Breast epithelium (tissue), 4 donors: ENCODE measurements at regions not wholly inside any gene's neighbourhood (a gene's known extent, or its start where the extent isn't known, plus 50 kb on each side); places are given as distances from the start of the nearest gene placed in this dataset.
A peak's percentile ranks its signal among the peaks of the same experiment; 100 is the strongest.

Source experiments
- DNase-seq, 2 donors: peaks; one replicate each; pipeline ENCODE4 v3.0.0-alpha.2; 2019; ENCODE audit warnings: low spot score in 2 of 2
- H3K27ac ChIP-seq, 2 donors: fragments of 200-600 bp; sonication (generic) in 1 of 2; one replicate each; pipeline ENCODE4 v1.5.1; 2016 to 2019; ENCODE audit warnings: mild to moderate bottlenecking in 1 of 2
- H3K27me3 ChIP-seq, 2 donors: fragments of 200-600 bp; sonication (generic) in 1 of 2; one replicate each; pipeline versions ENCODE4 v1.5.1 to v1.6.0; 2017 to 2019; ENCODE audit warnings: control low read depth in 1 of 2, mild to moderate bottlenecking in 1 of 2
- H3K36me3 ChIP-seq: fragments of 200-600 bp; one replicate; pipeline ENCODE4 v1.5.1; 2019
- H3K4me1 ChIP-seq, 2 donors: fragments of 200-600 bp; sonication (generic); one replicate each; pipeline ENCODE4 v1.5.1; 2016 to 2019; ENCODE audit warnings: control low read depth in 1 of 2
- H3K4me3 ChIP-seq, 3 donors: fragments of 200-600 bp; sonication (generic); 1 replicate in 2 of 3; 2 replicates in 1 of 3; pipeline ENCODE4 v1.5.1; 2016 to 2019; ENCODE audit warnings: mild to moderate bottlenecking in 3 of 3, moderate library complexity in 2 of 3
- H3K9me3 ChIP-seq, 2 donors: fragments of 200-600 bp; sonication (generic) in 1 of 2; one replicate each; pipeline ENCODE4 v1.5.1; 2016 to 2019; ENCODE audit warnings: control low read depth in 1 of 2
- POLR2A ChIP-seq: fragments of 450-650 bp; IDR thresholded peaks from one replicate; pipeline ENCODE4 v1.6.1; 2016; ENCODE audit warnings: antibody characterized with exemption, mild to moderate bottlenecking, moderate library complexity
- POLR2AphosphoS5 ChIP-seq, 3 donors: sonication (generic); formaldehyde crosslinking; IDR thresholded peaks; one replicate each; pipeline ENCODE4 v1.6.1; 2017; ENCODE audit warnings: antibody characterized with exemption in 3 of 3
- intact Hi-C: fragments of 100-400 bp; cut with DNase I; formaldehyde crosslinking; loops from one replicate; pipeline ENCODE4 v1.15.1; 2023; ENCODE audit warnings: low total_unique reads
- TF ChIP-seq, protein P1 (sequence below), 3 donors: fragments of 450-650 bp; IDR thresholded peaks; one replicate each; pipeline ENCODE4 v1.5.1; 2016 to 2017; ENCODE audit warnings: antibody characterized with exemption in 3 of 3, mild to moderate bottlenecking in 3 of 3, moderate library complexity in 3 of 3

DNA sequence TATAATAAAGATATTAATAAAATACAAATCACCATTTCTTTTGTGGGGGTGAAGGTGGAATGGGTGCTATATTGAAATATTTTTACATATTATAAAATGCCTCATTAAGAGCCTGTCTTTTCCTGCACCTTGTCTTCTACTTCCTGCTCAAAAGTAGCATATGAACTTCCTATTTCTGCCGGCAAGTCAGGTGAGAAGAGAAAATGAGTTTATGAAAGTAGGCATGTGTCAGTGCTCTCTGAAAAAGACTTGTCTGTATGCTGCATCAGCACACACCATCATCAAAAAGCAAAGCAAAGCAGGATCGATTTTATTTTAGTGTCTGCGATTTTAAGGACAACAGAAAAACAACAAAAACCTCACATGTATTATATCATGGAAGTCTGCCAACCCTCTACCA lies 114.2 kb downstream of the RAP2A start:
- H3K9me3 ChIP-seq: no peaks in the 10 kb centered on the region
- no peak for DNase-seq
- H3K27ac ChIP-seq: peak overlapping the region in 1 of 2 donors; percentile 19
- intact Hi-C loops: no loop called here
- no peak overlapping the region for H3K4me3 ChIP-seq
- TF ChIP-seq, protein P1, sequence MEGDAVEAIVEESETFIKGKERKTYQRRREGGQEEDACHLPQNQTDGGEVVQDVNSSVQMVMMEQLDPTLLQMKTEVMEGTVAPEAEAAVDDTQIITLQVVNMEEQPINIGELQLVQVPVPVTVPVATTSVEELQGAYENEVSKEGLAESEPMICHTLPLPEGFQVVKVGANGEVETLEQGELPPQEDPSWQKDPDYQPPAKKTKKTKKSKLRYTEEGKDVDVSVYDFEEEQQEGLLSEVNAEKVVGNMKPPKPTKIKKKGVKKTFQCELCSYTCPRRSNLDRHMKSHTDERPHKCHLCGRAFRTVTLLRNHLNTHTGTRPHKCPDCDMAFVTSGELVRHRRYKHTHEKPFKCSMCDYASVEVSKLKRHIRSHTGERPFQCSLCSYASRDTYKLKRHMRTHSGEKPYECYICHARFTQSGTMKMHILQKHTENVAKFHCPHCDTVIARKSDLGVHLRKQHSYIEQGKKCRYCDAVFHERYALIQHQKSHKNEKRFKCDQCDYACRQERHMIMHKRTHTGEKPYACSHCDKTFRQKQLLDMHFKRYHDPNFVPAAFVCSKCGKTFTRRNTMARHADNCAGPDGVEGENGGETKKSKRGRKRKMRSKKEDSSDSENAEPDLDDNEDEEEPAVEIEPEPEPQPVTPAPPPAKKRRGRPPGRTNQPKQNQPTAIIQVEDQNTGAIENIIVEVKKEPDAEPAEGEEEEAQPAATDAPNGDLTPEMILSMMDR (IDR thresholded peaks at IDR 0.05): no peak
- H3K36me3 ChIP-seq: no peaks in the 10 kb centered on the region
- no peaks in the 10 kb centered on the region for H3K27me3 ChIP-seq
- H3K4me1 ChIP-seq: no peaks in the 10 kb centered on the region

DNA sequence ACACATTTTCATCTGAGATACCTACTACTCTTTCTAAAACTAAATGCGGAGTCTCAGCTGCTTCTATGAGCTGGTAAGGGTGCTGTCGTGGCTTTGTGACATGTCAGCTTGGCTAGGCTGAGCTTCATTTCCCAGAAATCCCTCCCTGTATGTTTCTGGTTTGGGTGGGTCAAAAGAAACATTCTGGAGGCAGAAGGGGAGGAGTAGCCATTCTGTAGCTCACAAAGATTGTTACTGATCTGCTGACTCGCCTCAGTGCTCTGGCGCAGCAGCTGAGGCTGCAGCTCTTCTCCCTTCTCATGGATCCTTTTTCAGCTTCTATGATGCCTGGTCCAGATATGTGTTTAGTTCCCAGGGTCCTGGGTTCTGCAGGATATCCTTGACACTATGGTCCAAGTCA lies 114.7 kb downstream of the RAP2A start:
- no peaks in the 10 kb centered on the region for H3K27me3 ChIP-seq
- no peak for DNase-seq
- intact Hi-C loops: no loop called here
- TF ChIP-seq POLR2AphosphoS5 (IDR thresholded peaks at IDR 0.05) (no peak), POLR2A (no peak)
- TF ChIP-seq, protein P1 (IDR thresholded peaks at IDR 0.05): no peak
- no peaks in the 10 kb centered on the region for H3K4me1 ChIP-seq
- no peaks in the 10 kb centered on the region for H3K36me3 ChIP-seq
- no peaks in the 10 kb centered on the region for H3K9me3 ChIP-seq
- peak overlapping the region in 1 of 3 donors; percentile 10 for H3K4me3 ChIP-seq
- H3K27ac ChIP-seq: peak overlapping the region in 1 of 2 donors; percentile 19

DNA sequence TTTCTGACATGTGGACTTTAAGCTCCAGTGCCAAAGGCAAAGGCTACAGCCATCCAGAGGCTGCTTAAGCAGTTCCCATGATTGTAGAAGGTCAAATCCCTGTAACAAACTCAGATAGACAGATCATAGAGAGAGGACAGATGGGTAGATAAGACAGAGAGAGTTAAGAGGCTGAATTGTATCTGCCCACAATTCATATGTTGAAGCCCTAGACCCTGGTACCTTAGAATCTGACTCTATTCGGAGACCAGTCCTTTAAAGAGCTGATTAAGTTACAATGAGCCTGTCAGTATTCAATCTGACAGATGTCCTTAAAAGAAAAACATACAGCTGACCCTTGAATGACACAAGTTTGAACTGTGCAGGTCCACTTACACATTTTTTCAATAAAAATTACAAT lies 115.2 kb downstream of the RAP2A start:
- H3K27ac ChIP-seq: peak overlapping the region in 1 of 2 donors; percentile 12
- no peaks in the 10 kb centered on the region for H3K4me1 ChIP-seq
- no peaks in the 10 kb centered on the region for H3K36me3 ChIP-seq
- intact Hi-C loops: no loop called here
- DNase-seq: no peak
- TF ChIP-seq POLR2AphosphoS5 (IDR thresholded peaks at IDR 0.05) (no peak), POLR2A (no peak)
- TF ChIP-seq, protein P1 (IDR thresholded peaks at IDR 0.05): no peak
- H3K4me3 ChIP-seq: no peak overlapping the region
- no peaks in the 10 kb centered on the region for H3K9me3 ChIP-seq
- no peaks in the 10 kb centered on the region for H3K27me3 ChIP-seq

DNA sequence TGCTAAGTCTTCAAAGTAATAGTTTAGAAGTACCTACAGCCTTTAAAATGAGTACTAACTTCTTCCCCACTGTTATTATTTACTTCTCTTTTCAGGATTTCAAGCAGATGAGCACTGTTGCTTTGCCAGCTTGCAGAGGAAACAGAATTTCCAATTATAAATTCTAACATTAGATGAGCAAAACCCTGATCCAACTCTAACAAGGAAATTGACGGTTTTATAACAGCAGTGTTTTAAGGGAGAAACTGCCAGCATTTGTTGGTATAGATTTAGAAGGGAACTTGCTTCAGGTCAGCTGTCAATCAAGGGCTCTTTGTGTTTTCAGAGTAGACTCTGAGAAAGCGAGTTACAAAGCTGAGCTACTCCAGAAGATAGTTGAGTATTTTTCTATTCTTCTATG lies 120.5 kb downstream of the RAP2A start:
- Histone ChIP-seq H3K36me3 (no peaks in the 10 kb centered on the region), H3K4me3 (no peak overlapping the region), H3K27ac (no peak overlapping the region), H3K27me3 (no peaks in the 10 kb centered on the region), H3K4me1 (no peaks in the 10 kb centered on the region), H3K9me3 (no peaks in the 10 kb centered on the region)
- TF ChIP-seq POLR2AphosphoS5 (IDR thresholded peaks at IDR 0.05) (no peak), POLR2A (no peak)
- TF ChIP-seq, protein P1 (IDR thresholded peaks at IDR 0.05): no peak
- no peak for DNase-seq
- intact Hi-C loops: no loop called here

- no peaks in the 10 kb centered on the region for H3K9me3 ChIP-seq
- no peaks in the 10 kb centered on the region for H3K36me3 ChIP-seq
- no peak overlapping the region for H3K4me3 ChIP-seq
- no peak overlapping the region for H3K27ac ChIP-seq
- H3K27me3 ChIP-seq: no peaks in the 10 kb centered on the region
- DNase-seq: no peak
- intact Hi-C loops: no loop called here
- no peak for TF ChIP-seq POLR2AphosphoS5 (IDR thresholded peaks at IDR 0.05)
- TF ChIP-seq POLR2A: no peak
- TF ChIP-seq, protein P1 (IDR thresholded peaks at IDR 0.05): no peak
- no peaks in the 10 kb centered on the region for H3K4me1 ChIP-seq
Measured at GRCh38 chr13:97555034-97555433, 121.1 kb downstream of the RAP2A start.
